Sigmoid colon (tissue), 6 donors: ENCODE measurements at regions not wholly inside any gene's neighbourhood (a gene's known extent, or its start where the extent isn't known, plus 50 kb on each side); places are given as distances from the start of the nearest gene placed in this dataset.

ENCODE experiments used
- DNase-seq: peaks from one replicate; pipeline ENCODE4 v3.0.0-alpha.2; 2019
- H3K27ac ChIP-seq, 4 donors: fragments of 200-600 bp; sonication (generic); one replicate each; pipeline ENCODE4 v1.5.1; 2016 to 2019; ENCODE audit warnings: mild to moderate bottlenecking in 1 of 4
- H3K27me3 ChIP-seq, 3 donors: fragments of 200-600 bp; sonication (generic); one replicate each; pipeline ENCODE4 v1.5.1; 2019; ENCODE audit warnings: mild to moderate bottlenecking in 1 of 3
- H3K36me3 ChIP-seq, 4 donors: fragments of 200-600 bp; sonication (generic); one replicate each; pipeline ENCODE4 v1.5.1; 2016 to 2019
- H3K4me1 ChIP-seq, 4 donors: fragments of 200-600 bp; sonication (generic); one replicate each; pipeline ENCODE4 v1.5.1; 2017 to 2019
- H3K4me3 ChIP-seq, 4 donors: fragments of 200-600 bp; sonication (generic); one replicate each; pipeline ENCODE4 v1.5.1; 2017 to 2019; ENCODE audit warnings: mild to moderate bottlenecking in 2 of 4, moderate library complexity in 1 of 4
- H3K9me3 ChIP-seq, 4 donors: fragments of 200-600 bp in 3 of 4; sonication (generic) in 3 of 4; one replicate each; pipeline versions ENCODE4 v1.5.1 to v1.6.1; 2013 to 2019
- CTCF ChIP-seq, 4 experiments: fragments of 450-650 bp in 3 of 4; fragments of 200-600 bp in 1 of 4; IDR thresholded peaks; one replicate each; pipeline ENCODE4 v1.5.1; 2016 to 2019; ENCODE audit warnings: antibody characterized with exemption in 4 of 4, mild to moderate bottlenecking in 3 of 4, moderate library complexity in 2 of 4
- EP300 ChIP-seq, 4 donors: sonication (generic); formaldehyde crosslinking; IDR thresholded peaks; one replicate each; pipeline ENCODE4 v1.6.1; 2017; ENCODE audit warnings: antibody characterized with exemption in 4 of 4
- POLR2A ChIP-seq, 2 donors: fragments of 450-650 bp; IDR thresholded peaks; one replicate each; pipeline ENCODE4 v1.6.1; 2016; ENCODE audit warnings: antibody characterized with exemption in 2 of 2, mild to moderate bottlenecking in 2 of 2, moderate library complexity in 2 of 2
- POLR2AphosphoS5 ChIP-seq, 4 donors: sonication (generic); formaldehyde crosslinking; IDR thresholded peaks; one replicate each; pipeline ENCODE4 v1.6.1; 2017; ENCODE audit warnings: antibody characterized with exemption in 4 of 4
- WGBS, 2 donors: extraction: QIAGEN DNeasy Blood & Tissue Kit; methylation state at CpG; one replicate each; pipeline ENCODE4 v1.1.7; 2013; 5-methylcytosine and 5-hydroxymethylcytosine counted together
- intact Hi-C: fragments of 100-400 bp; cut with DNase I; formaldehyde crosslinking; loops from one replicate; pipeline ENCODE4 v1.15.1; 2023
- donor health status: healthy with polysubstance abuse.
- donor health status: healthy.

DNA sequence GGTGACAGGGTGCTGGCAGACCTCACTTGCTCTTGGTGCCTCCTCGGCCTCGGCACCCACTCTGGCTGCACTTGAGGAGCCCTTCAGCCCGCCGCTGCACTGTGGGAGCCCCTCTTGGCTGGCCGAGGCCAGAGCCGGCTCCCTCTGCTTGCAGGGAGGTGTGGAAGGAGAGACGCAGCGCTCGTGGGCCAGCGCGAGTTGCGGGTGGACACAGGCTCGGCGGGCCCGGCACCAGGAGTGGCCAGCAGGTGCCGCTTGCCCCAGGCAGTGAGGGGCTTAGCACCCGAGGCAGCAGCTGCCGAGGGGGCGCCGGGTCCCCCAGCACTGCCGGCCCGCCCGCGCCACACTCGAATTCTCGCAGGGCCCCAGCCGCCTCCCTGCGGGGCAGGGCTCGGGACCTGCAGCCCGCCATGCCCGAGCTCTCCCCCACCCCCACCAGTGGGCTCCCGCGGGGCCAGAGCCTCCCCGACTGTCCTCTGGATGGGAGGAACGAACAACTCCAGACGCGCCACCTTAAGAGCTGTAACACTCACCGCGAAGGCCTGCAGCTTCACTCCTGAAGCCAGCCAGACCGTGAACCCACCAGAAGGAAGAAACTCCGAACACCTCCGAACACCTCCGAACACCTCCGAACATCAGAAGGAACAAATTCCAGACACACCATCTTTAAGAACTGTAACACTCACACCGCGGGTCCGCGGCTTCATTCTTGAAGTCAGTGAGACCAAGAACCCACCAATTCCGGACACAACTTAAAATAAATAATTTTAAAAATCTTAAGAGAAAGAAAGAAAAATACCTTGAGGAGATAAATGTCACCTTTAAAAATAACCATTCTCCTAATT lies 311.1 kb upstream of the SLC7A11 start:
- Histone ChIP-seq H3K36me3 (no peaks in the 10 kb centered on the region), H3K4me3 (no peak overlapping the region), H3K4me1 (no peaks in the 10 kb centered on the region), H3K9me3 (no peaks in the 10 kb centered on the region), H3K27ac (no peak overlapping the region), H3K27me3 (no peaks in the 10 kb centered on the region)
- DNase-seq = no peak
- WGBS, 2 donors = 59 to 95% methylated on average over 49 of the region's 49 CpGs
- intact Hi-C loops = no loop called here
- TF ChIP-seq CTCF (IDR thresholded peaks at IDR 0.05) = no peak
- TF ChIP-seq EP300 (IDR thresholded peaks at IDR 0.05) = no peak
- no peak for TF ChIP-seq POLR2AphosphoS5 (IDR thresholded peaks at IDR 0.05)
- TF ChIP-seq POLR2A (IDR thresholded peaks at IDR 0.05) = no peak

DNA sequence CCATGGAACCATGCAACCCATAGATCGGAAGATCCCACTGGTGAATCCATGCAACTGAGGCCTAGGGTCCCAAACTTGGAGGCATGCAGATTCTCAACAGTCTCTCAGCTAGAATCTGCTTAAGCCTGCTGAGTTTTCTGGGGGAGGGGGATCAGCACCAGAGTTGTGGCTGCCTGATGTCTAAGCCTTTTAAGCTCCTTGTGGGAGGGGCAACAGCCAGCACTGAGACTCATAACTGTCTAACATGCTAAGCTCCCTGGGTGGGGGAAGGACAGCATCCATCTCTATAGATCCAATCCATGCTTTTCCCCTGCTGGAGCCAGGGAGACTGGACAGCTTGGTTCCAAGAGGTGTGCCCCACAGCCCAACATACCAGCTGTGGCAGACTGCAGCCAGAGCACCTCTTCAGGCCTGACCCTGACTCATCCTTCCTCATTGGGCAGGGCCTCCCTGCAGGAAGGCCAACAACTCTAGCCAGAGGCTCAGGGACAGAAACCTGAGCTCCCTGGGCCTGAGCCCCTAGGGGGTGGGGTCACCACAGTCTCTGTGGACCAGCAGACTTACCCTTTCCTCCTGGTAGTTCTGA lies 300.1 kb upstream of the SLC7A11 start:
- Histone ChIP-seq H3K4me3 (no peak overlapping the region), H3K4me1 (no peaks in the 10 kb centered on the region), H3K36me3 (no peaks in the 10 kb centered on the region), H3K27me3 (no peaks in the 10 kb centered on the region), H3K9me3 (no peaks in the 10 kb centered on the region), H3K27ac (no peak overlapping the region)
- no peak for DNase-seq
- intact Hi-C loops = no loop called here
- WGBS, 2 donors = 96% methylated on average over 1 of the region's 1 CpG
- TF ChIP-seq CTCF (IDR thresholded peaks at IDR 0.05) = no peak
- TF ChIP-seq POLR2A (IDR thresholded peaks at IDR 0.05) = no peak
- no peak for TF ChIP-seq POLR2AphosphoS5 (IDR thresholded peaks at IDR 0.05)
- TF ChIP-seq EP300 (IDR thresholded peaks at IDR 0.05) = no peak

GRCh38 chr4:138540056-138540800 lies 298.1 kb upstream of the SLC7A11 start:
- H3K4me3 ChIP-seq = no peak overlapping the region
- no peak for DNase-seq
- no peaks in the 10 kb centered on the region for H3K4me1 ChIP-seq
- intact Hi-C loops = no loop called here
- 83 to 85% methylated on average over 4 of the region's 4 CpGs for WGBS, 2 donors
- no peaks in the 10 kb centered on the region for H3K9me3 ChIP-seq
- H3K36me3 ChIP-seq = no peaks in the 10 kb centered on the region
- TF ChIP-seq CTCF (IDR thresholded peaks at IDR 0.05) = no peak
- no peaks in the 10 kb centered on the region for H3K27me3 ChIP-seq
- no peak overlapping the region for H3K27ac ChIP-seq

DNA sequence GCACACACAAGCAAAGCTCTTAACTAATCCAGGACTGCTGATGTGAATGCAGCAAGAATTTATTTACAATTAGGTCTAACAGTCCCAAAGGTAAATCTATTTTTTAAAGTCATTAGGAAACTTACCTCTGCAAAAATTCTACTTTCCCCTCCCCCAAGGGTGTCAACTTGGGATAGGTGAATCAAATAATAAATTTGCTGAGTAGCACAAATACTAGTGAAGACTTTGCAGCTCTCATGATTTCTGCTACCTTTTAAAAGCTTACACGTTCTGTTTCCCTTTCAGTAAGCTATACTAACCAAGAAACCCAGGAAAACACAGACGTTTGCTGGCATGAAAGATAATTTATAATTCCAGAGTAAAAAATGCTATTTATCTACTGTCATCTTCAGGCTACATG lies 296.6 kb upstream of the SLC7A11 start:
- no peaks in the 10 kb centered on the region for H3K9me3 ChIP-seq
- TF ChIP-seq CTCF (IDR thresholded peaks at IDR 0.05) (no peak), POLR2A (IDR thresholded peaks at IDR 0.05) (no peak), EP300 (IDR thresholded peaks at IDR 0.05) (no peak), POLR2AphosphoS5 (IDR thresholded peaks at IDR 0.05) (no peak)
- intact Hi-C loops = no loop called here
- H3K4me1 ChIP-seq = no peaks in the 10 kb centered on the region
- no peak overlapping the region for H3K4me3 ChIP-seq
- H3K27me3 ChIP-seq = no peaks in the 10 kb centered on the region
- no peaks in the 10 kb centered on the region for H3K36me3 ChIP-seq
- WGBS, 2 donors = 42 to 61% methylated on average over 2 of the region's 2 CpGs
- DNase-seq = no peak
- H3K27ac ChIP-seq = no peak overlapping the region
